HL-60 (cell line): ENCODE measurements at regions not wholly inside any gene's neighbourhood (a gene's known extent, or its start where the extent isn't known, plus 50 kb on each side); places are given as distances from the start of the nearest gene placed in this dataset.

ENCODE experiments used
- DNase-seq, 2 experiments: peaks; one replicate each; pipeline ENCODE4 v3.0.0-alpha.2; 2010 to 2020; ENCODE audit warnings: low read depth in 1 of 2, low spot score in 1 of 2
- H3K27ac ChIP-seq: fragments of 250-450 bp; sonication (Bioruptor Pico); replicated peaks from 2 replicates; pipeline ENCODE4 v1.5.1; 2020; ENCODE audit warnings: mild to moderate bottlenecking, moderate library complexity
- H3K27me3 ChIP-seq: fragments of 250-450 bp; sonication (Bioruptor Pico); 2 replicates; pipeline ENCODE4 v1.5.1; 2021; ENCODE audit warnings: mild to moderate bottlenecking, moderate library complexity; ENCODE audit not compliant: insufficient read depth, poor library complexity, severe bottlenecking
- H3K4me3 ChIP-seq: replicated peaks from 2 replicates; pipeline ENCODE4 v1.5.1; 2011; ENCODE audit warnings: mild to moderate bottlenecking, control low read depth, low read length; ENCODE audit not compliant: insufficient read depth
- GABPA ChIP-seq: IDR thresholded peaks from 2 replicates; pipeline ENCODE4 v1.6.1; 2012; ENCODE audit warnings: low read depth
- POLR2AphosphoS5 ChIP-seq: IDR thresholded peaks from 2 replicates; pipeline ENCODE4 v1.6.1; 2012; ENCODE audit warnings: low read depth
- SPI1 ChIP-seq: IDR thresholded peaks from 2 replicates; pipeline ENCODE4 v1.6.1; 2012; ENCODE audit warnings: low read depth, mild to moderate bottlenecking, borderline replicate concordance
- TF ChIP-seq, protein P1 (sequence below): IDR thresholded peaks from one replicate; pipeline ENCODE4 v1.5.1; 2011; ENCODE audit warnings: low read length, control low read depth, inconsistent platforms; ENCODE audit not compliant: insufficient read depth
- TF ChIP-seq, protein P2 (sequence below): IDR thresholded peaks from 2 replicates; pipeline ENCODE4 v1.6.1; 2012; ENCODE audit warnings: low read depth; ENCODE audit not compliant: insufficient replicate concordance

DNA sequence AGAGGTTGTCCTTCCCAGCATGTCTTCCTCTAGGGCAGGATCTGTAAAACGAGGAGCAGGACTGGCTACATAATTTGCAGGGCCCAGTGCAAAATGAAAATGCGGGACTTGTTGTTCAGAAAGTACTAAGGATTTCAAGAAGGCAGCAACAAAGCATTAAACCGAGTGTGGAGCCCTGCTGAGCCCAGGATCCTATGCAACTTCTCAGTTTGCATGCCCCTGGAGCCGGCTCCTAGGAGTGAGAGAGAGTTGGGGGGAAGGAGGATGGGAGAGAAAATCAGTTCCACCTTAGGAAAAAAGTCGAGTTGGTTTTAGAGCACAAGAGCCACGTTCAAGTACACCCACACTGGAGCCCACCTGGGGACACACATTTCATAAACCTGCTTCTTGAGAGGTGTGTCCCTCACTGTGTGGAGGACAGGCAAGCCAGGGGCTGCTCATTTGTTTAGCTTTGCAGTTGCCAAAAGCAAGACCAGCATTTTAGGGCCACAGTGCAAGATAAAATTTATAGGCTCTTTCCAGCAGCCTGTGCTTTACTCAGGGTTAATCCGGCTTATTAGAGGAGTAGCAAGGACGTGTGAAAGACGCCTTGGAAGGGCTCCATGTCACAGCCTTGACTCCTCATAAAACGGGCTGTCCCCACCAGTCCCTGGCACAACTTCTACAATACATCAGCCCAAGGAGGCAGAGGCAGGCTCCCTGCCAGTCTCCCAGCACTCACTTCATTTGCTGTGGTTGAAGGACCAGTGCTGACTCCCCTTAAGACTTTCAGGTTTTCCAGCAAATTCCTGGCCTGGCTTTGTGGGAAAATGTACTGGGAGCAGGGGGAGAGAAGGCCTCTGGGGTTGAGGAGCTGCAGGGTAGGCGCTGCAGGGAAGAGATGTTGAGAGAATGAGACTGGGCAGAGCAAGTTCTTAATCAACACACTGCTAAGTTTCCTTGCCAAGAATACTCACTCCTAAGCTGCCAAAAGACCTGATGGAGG, 159.7 kb upstream of the SEMA6A start:
- no peak overlapping the region for H3K27ac ChIP-seq
- no peak for DNase-seq
- no peak for TF ChIP-seq SPI1
- TF ChIP-seq, protein P1, sequence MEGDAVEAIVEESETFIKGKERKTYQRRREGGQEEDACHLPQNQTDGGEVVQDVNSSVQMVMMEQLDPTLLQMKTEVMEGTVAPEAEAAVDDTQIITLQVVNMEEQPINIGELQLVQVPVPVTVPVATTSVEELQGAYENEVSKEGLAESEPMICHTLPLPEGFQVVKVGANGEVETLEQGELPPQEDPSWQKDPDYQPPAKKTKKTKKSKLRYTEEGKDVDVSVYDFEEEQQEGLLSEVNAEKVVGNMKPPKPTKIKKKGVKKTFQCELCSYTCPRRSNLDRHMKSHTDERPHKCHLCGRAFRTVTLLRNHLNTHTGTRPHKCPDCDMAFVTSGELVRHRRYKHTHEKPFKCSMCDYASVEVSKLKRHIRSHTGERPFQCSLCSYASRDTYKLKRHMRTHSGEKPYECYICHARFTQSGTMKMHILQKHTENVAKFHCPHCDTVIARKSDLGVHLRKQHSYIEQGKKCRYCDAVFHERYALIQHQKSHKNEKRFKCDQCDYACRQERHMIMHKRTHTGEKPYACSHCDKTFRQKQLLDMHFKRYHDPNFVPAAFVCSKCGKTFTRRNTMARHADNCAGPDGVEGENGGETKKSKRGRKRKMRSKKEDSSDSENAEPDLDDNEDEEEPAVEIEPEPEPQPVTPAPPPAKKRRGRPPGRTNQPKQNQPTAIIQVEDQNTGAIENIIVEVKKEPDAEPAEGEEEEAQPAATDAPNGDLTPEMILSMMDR: no peak

DNA sequence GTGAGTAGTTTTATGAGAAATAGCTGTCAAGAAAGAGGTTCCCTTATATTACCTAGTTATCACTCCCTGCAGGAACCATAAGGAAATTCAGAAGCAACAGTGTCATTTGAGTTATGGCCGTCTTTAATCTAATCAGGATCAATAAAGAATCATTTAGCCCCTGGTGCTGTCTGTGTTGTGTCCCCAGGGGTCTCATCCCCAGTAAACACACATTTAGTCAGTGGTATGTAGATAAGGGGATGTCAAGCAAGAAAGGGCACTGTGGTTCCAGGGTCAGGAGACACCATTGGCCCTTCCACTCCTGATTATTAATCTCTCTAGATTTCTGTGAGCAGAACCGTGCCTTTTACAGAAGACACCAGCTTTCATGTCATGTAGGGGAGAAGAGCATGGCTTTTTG, 158.0 kb upstream of the SEMA6A start:
- TF ChIP-seq, protein P2, sequence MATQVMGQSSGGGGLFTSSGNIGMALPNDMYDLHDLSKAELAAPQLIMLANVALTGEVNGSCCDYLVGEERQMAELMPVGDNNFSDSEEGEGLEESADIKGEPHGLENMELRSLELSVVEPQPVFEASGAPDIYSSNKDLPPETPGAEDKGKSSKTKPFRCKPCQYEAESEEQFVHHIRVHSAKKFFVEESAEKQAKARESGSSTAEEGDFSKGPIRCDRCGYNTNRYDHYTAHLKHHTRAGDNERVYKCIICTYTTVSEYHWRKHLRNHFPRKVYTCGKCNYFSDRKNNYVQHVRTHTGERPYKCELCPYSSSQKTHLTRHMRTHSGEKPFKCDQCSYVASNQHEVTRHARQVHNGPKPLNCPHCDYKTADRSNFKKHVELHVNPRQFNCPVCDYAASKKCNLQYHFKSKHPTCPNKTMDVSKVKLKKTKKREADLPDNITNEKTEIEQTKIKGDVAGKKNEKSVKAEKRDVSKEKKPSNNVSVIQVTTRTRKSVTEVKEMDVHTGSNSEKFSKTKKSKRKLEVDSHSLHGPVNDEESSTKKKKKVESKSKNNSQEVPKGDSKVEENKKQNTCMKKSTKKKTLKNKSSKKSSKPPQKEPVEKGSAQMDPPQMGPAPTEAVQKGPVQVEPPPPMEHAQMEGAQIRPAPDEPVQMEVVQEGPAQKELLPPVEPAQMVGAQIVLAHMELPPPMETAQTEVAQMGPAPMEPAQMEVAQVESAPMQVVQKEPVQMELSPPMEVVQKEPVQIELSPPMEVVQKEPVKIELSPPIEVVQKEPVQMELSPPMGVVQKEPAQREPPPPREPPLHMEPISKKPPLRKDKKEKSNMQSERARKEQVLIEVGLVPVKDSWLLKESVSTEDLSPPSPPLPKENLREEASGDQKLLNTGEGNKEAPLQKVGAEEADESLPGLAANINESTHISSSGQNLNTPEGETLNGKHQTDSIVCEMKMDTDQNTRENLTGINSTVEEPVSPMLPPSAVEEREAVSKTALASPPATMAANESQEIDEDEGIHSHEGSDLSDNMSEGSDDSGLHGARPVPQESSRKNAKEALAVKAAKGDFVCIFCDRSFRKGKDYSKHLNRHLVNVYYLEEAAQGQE: no peak
- TF ChIP-seq, protein P1: no peak
- TF ChIP-seq SPI1 (no peak), GABPA (no peak), POLR2AphosphoS5 (no peak)
- Histone ChIP-seq H3K27me3 (no peaks in the 10 kb centered on the region), H3K27ac (no peak overlapping the region), H3K4me3 (no peak overlapping the region)
- no peak for DNase-seq

More for the DNA sequence above, 159.7 kb upstream of the SEMA6A start:
- no peaks in the 10 kb centered on the region for H3K27me3 ChIP-seq
- no peak overlapping the region for H3K4me3 ChIP-seq

DNA sequence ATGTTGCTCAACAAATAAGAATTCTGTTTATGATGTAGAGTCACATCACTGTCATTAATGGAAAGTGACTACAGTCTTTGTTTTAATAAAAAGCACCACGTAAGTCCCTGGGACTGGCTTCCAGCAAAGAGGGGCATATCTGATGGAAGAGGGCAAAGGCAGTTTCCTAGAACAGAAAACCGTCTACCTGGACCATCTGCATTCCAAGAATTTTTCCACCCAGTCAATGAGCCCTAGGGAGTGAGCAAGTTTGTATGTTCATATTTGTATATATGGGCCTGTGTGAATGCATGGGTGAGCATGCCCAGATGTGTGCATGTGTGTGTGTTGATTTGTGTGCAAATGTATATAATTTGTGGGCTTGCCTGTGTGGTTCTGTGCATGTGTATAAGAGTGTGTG, 156.8 kb upstream of the SEMA6A start:
- H3K27ac ChIP-seq: no peak overlapping the region
- DNase-seq: no peak
- TF ChIP-seq, protein P1: no peak
- TF ChIP-seq POLR2AphosphoS5 (no peak), SPI1 (no peak), GABPA (no peak)
- TF ChIP-seq, protein P2: no peak
- H3K27me3 ChIP-seq: no peaks in the 10 kb centered on the region
- H3K4me3 ChIP-seq: no peak overlapping the region
